ENCODE measurements at regions not wholly inside any gene's neighbourhood (a gene's known extent, or its start where the extent isn't known, plus 50 kb on each side); places are given as distances from the start of the nearest gene placed in this dataset.

- Histone ChIP-seq H3K27me3 (ENCODE audit: control insufficient read depth, insufficient read depth, low read length) (no peaks in the 10 kb centered on the region), H3K4me3 (ENCODE audit: low read depth in 2 of 2, low read length in 2 of 2) (no peak overlapping the region), H3K27ac (ENCODE audit: low read length) (no peak overlapping the region; the same call in 1 of the 2 replicates), H3K4me1 (ENCODE audit: control insufficient read depth, insufficient read depth, low read length) (no peaks in the 10 kb centered on the region), H3K36me3 (ENCODE audit: control insufficient read depth, insufficient read depth, low read length) (no peaks in the 10 kb centered on the region), H3K9me3 (ENCODE audit: control insufficient read depth, insufficient read depth, low read depth, low read length) (no peaks in the 10 kb centered on the region)
- in situ Hi-C loops (cut with HindIII; ENCODE audit: low pct_unique_long_range_greater_than_20kb, low sequenced_read_pairs) (no loop called here), intact Hi-C loops (cut with micrococcal nuclease; ENCODE audit: unreplicated experiment) (no loop called here)
- ChIA-PET POLR2A (no interaction called here), CTCF (no interaction called here)
- TF ChIP-seq SIN3A (IDR thresholded peaks at IDR 0.05; ENCODE audit: borderline replicate concordance, insufficient read depth, low read depth, low read length) (no peak), POLR2AphosphoS5 (IDR thresholded peaks at IDR 0.05; ENCODE audit: low read depth, low read length) (no peak), REST (IDR thresholded peaks at IDR 0.05; ENCODE audit: insufficient read depth in 1 of 2, low read depth in 2 of 2, low read length in 1 of 2) (no peak), CTCF (IDR thresholded peaks at IDR 0.05) (no peak), TCF7L2 (IDR thresholded peaks at IDR 0.05; ENCODE audit: low read depth, low read length) (no peak)
- ATAC-seq = no peak
- no TSS peak for BruUV-seq (replicated peaks)
- no peak for DNase-seq (ENCODE audit: low read depth, low spot score)
Measured at GRCh38 chr6:93968126-93968525, 548.8 kb upstream of the EPHA7 start.

- no peaks in the 10 kb centered on the region for H3K4me1 ChIP-seq (ENCODE audit: control insufficient read depth, insufficient read depth, low read length)
- no peaks in the 10 kb centered on the region for H3K27me3 ChIP-seq (ENCODE audit: control insufficient read depth, insufficient read depth, low read length)
- in situ Hi-C loops (cut with HindIII; ENCODE audit: low pct_unique_long_range_greater_than_20kb, low sequenced_read_pairs) = no loop called here
- no TSS peak for BruUV-seq (replicated peaks)
- H3K27ac ChIP-seq (ENCODE audit: low read length) = no peak overlapping the region
- no peaks in the 10 kb centered on the region for H3K36me3 ChIP-seq (ENCODE audit: control insufficient read depth, insufficient read depth, low read length)
- H3K4me3 ChIP-seq (ENCODE audit: low read depth in 2 of 2, low read length in 2 of 2) = no peak overlapping the region
- POLR2A ChIA-PET = no interaction called here
- CTCF ChIA-PET = no interaction called here
- no peaks in the 10 kb centered on the region for H3K9me3 ChIP-seq (ENCODE audit: control insufficient read depth, insufficient read depth, low read depth, low read length)
- no peak for DNase-seq (ENCODE audit: low read depth, low spot score)
- no peak for ATAC-seq
- no peak for TF ChIP-seq POLR2AphosphoS5 (IDR thresholded peaks at IDR 0.05; ENCODE audit: low read depth, low read length)
- no peak for TF ChIP-seq TCF7L2 (IDR thresholded peaks at IDR 0.05; ENCODE audit: low read depth, low read length)
- no peak for TF ChIP-seq CTCF (IDR thresholded peaks at IDR 0.05)
- TF ChIP-seq REST (IDR thresholded peaks at IDR 0.05; ENCODE audit: insufficient read depth in 1 of 2, low read depth in 2 of 2, low read length in 1 of 2) = no peak
- TF ChIP-seq SIN3A (IDR thresholded peaks at IDR 0.05; ENCODE audit: borderline replicate concordance, insufficient read depth, low read depth, low read length) = no peak
- intact Hi-C loops (cut with micrococcal nuclease; ENCODE audit: unreplicated experiment) = no loop called here
Measured at GRCh38 chr6:93964926-93965325, 545.6 kb upstream of the EPHA7 start.
